Fibroblast of skin of abdomen (primary cell): ENCODE measurements at regions not wholly inside any gene's neighbourhood (a gene's known extent, or its start where the extent isn't known, plus 50 kb on each side); places are given as distances from the start of the nearest gene placed in this dataset.
A peak's percentile ranks its signal among the peaks of the same experiment; 100 is the strongest.
"Not testable (repeated sequence)": the region's sequence is repeated elsewhere in the genome, so short reads cannot be mapped to it uniquely, and the experiment has no call there.

Experiments used
- DNase-seq: peaks from one replicate; pipeline ENCODE4 v3.0.0-alpha.2; 2013

GRCh38 chr3:153753035-153753434, 368.2 kb upstream of the ARHGEF26 start:
- DNase-seq = no peak

- DNase-seq = peak; percentile 30
Measured at GRCh38 chr3:153756816-153757215, 364.4 kb upstream of the ARHGEF26 start.

GRCh38 chr3:153757839-153758238, 363.4 kb upstream of the ARHGEF26 start:
- no peak for DNase-seq

GRCh38 chr3:153760948-153761347, 360.2 kb upstream of the ARHGEF26 start:
- DNase-seq = no peak

- no peak for DNase-seq
Measured at GRCh38 chr3:153762411-153763235, 358.6 kb upstream of the ARHGEF26 start.

- DNase-seq = no peak
Measured at GRCh38 chr3:153767601-153768560, 353.3 kb upstream of the ARHGEF26 start.

GRCh38 chr3:153768561-153769469, 352.4 kb upstream of the ARHGEF26 start:
- DNase-seq = peak; percentile 51

- DNase-seq = peak; percentile 34
Measured at GRCh38 chr3:153783106-153783505, 338.1 kb upstream of the ARHGEF26 start.

- peak; percentile 5 for DNase-seq
Measured at GRCh38 chr3:153783741-153784480, 337.3 kb upstream of the ARHGEF26 start.

GRCh38 chr3:153785901-153786300, 335.3 kb upstream of the ARHGEF26 start:
- no peak for DNase-seq

GRCh38 chr3:153789380-153789779, 331.8 kb upstream of the ARHGEF26 start:
- no peak for DNase-seq

- not testable (repeated sequence) for DNase-seq
Measured at GRCh38 chr3:153797056-153797455, 324.1 kb upstream of the ARHGEF26 start.

- no peak for DNase-seq
Measured at GRCh38 chr3:153809097-153809496, 312.1 kb upstream of the ARHGEF26 start.

- no peak for DNase-seq
Measured at GRCh38 chr3:153818338-153818737, 302.9 kb upstream of the ARHGEF26 start.

- no peak for DNase-seq
Measured at GRCh38 chr3:153820035-153820434, 301.2 kb upstream of the ARHGEF26 start.

GRCh38 chr3:153828346-153828745, 292.8 kb upstream of the ARHGEF26 start:
- DNase-seq = not testable (repeated sequence)

GRCh38 chr3:153829606-153830170, 291.5 kb upstream of the ARHGEF26 start:
- DNase-seq = peak; percentile 23

GRCh38 chr3:153830552-153830951, 290.6 kb upstream of the ARHGEF26 start:
- no peak for DNase-seq

GRCh38 chr3:153835540-153835939, 285.6 kb upstream of the ARHGEF26 start:
- no peak for DNase-seq

GRCh38 chr3:153840487-153840886, 280.7 kb upstream of the ARHGEF26 start:
- no peak for DNase-seq

- no peak for DNase-seq
Measured at GRCh38 chr3:153843994-153844393, 277.2 kb upstream of the ARHGEF26 start.
